ENCODE measurements at regions not wholly inside any gene's neighbourhood (a gene's known extent, or its start where the extent isn't known, plus 50 kb on each side); places are given as distances from the start of the nearest gene placed in this dataset.

DNA sequence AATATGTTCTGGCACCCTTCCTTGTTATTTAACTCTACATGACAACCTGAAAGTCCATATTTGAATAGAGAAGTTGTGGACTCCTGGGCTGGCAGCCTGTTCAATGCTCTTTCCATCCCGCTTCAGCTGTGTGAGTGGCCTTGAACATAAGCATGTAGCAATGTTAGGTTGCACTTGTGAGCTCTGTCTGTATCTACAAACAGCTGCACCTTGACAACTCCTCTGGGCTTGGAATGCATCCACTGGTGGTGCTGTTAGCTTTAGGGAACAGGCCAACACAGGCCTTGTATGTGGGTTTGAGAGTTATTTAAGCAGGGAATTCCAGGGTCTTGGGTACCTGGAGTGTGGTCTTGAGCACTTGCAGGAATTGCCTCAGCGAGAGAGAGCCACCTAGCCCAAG is 141.2 kb downstream of the DTHD1 start:
- TF ChIP-seq, protein P1, sequence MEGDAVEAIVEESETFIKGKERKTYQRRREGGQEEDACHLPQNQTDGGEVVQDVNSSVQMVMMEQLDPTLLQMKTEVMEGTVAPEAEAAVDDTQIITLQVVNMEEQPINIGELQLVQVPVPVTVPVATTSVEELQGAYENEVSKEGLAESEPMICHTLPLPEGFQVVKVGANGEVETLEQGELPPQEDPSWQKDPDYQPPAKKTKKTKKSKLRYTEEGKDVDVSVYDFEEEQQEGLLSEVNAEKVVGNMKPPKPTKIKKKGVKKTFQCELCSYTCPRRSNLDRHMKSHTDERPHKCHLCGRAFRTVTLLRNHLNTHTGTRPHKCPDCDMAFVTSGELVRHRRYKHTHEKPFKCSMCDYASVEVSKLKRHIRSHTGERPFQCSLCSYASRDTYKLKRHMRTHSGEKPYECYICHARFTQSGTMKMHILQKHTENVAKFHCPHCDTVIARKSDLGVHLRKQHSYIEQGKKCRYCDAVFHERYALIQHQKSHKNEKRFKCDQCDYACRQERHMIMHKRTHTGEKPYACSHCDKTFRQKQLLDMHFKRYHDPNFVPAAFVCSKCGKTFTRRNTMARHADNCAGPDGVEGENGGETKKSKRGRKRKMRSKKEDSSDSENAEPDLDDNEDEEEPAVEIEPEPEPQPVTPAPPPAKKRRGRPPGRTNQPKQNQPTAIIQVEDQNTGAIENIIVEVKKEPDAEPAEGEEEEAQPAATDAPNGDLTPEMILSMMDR (IDR thresholded peaks at IDR 0.05; ENCODE audit: low read depth, low read length, poor library complexity, severe bottlenecking): no peak
- TF ChIP-seq EZH2phosphoT487 (IDR thresholded peaks at IDR 0.05; ENCODE audit: borderline replicate concordance, low read length): no peak
